HPDE6-E6E7 (cell line): ENCODE measurements at regions not wholly inside any gene's neighbourhood (a gene's known extent, or its start where the extent isn't known, plus 50 kb on each side); places are given as distances from the start of the nearest gene placed in this dataset.

Experiments
- DNase-seq: peaks from one replicate; pipeline ENCODE4 v3.0.0; 2011; ENCODE audit warnings: missing footprints; ENCODE audit errors: extremely low spot score

DNA sequence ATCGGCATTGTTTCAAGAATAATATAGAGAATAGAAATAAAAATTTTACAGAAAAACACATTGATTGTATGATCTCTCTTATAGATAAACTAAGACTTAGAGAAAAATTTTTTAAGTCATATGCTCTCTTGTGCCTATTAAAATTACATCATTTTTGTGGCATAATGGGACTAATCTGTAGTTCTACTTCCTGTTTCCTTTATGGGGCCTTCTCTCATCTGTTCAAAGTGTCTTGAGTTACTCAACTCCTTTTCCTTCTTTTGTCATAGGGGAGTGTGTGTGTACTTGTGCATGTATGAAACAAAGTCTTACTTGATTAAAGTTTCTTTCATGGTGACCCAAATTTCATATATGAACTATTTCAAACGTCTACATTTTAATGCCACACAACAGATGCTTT, 1448.9 kb upstream of the TENM3 start:
- DNase-seq, result no peak

DNA sequence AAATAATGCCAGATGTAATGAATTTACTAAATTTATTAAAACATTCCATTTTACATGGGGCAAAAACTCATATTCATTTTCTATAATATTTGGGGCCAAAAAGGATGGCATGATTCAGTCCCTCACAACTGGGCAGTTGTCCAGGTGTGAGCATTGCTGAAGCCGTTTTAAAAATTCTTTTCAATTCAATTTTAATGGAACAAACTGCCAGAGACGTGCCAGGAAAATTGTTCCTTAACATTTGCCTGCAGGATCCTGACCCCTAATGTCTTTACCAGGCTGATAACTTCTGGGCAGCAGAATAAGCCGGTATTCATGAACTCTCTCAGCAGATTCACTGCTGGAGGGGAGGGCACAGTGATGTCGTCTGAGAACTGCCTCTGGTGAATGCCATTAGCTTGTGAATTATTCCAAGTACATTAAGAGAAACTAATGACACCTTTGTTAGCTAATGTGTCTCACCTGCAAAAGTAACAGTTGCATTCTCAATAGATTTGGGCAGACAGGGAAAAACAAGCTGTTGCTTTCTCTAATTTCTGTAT, 1445.1 kb upstream of the TENM3 start:
- DNase-seq, result no peak

DNA sequence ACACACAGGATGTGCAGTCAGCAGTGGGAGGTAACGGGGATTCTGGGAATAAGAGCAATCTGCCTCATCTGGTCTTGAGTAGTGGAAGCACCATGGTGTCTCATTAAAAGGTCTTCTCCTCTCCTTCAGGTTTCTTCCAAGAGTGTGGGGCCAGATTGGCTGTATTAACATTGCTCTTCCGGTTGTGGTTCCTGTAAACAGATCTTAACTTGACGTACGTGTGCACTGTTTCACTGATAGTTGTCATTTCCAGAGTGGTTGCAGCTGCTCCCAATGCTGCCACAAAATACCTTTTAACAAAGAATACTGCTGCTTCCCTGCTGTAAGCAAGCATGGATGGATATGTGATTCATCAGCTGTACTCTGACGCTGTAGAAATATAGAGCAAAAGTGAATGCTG, 1443.4 kb upstream of the TENM3 start:
- DNase-seq, result no peak

DNA sequence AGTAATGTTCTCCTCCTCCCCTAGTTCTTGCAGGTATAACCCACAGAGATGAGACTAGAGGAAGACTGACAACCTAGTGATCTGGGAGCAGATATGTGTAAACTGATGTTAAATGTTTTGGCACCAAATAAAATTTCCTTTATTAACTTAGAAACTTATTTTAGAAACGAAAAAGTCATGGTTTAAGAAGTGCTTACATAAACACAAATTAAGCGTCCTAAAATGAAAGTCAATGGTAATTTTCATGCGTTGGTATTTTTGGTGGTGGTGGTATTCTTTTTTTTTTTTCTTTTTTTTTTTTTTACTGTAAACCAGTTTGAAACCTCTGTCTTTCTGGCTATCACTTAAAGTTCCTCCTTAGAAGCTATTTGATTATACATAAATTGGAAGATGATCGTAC, 1438.1 kb upstream of the TENM3 start:
- DNase-seq, result no peak

DNA sequence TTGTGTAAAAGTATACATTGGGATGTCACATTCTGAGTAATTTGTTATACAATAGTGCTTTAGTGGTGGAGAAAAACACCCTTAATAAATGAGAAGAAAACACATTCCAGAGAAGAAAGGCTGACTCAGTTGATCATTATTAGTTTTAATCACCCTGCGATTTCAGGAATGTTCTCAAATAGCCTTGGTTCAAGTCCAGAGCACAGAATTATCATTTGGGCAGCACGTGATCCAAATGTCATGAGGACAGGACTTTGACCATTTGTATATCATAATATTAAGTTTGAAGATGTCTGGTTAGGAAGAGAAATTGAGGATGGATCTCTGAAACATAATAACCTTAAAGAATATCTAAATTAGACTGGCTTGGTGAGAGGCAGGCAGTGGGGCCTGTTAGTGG, 1434.3 kb upstream of the TENM3 start:
- DNase-seq, result no peak

DNA sequence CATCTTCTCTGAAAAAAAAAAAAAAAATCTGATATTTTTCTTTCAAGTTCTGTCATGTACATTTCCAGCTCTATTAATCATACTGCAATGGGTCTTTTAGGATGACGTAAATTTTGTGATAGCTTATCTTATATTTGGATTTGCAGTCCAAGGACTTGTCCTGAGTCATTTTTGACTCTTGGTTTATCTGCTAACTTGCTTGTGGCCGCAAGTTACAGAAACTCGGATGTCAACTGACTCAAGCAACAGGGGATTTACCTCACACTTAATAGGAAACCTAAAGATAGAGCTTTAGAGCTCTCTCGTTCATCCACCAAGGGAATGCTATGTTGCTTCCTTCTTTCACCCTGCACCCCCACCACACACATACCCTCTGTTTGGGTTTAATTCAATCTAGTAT, 1433.8 kb upstream of the TENM3 start:
- no peak for DNase-seq

DNA sequence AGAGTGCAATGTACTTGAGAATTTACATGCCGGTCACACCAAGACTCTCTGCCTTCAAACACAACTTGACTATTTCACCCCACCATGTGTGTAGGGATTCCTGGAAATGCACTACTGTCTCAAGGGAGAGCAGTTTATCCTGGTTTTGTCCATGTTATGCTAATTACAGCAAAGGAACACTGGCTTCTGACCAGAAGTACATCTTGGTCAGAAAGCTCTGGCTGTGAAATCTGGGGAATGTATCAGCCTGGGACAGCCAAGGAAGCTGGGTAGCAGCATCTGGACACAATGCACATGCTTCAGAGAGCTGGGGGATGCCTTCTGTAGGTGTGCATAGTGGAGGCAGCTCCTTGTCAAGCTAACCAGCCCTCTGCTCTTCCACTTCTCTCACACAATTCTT, 1432.6 kb upstream of the TENM3 start:
- no peak for DNase-seq

DNA sequence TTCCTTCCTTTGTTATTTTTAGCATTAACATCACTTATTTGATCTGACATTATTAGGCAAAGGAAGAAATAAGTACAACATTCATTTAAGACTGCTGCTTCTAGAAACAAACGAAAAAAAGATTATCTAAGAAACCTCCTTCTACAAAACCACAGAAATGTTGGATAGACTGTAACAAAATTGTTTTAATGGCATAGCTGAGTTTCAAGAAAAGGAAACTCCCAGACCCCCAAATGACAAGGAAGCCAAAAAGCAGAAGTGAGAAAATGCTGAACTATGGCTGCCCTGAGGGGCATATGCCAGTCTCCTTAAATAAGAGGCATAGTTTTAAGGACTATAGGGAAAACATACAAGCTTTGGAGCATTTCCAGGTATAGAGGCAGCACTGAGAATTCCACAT, 1431.6 kb upstream of the TENM3 start:
- no peak for DNase-seq

DNA sequence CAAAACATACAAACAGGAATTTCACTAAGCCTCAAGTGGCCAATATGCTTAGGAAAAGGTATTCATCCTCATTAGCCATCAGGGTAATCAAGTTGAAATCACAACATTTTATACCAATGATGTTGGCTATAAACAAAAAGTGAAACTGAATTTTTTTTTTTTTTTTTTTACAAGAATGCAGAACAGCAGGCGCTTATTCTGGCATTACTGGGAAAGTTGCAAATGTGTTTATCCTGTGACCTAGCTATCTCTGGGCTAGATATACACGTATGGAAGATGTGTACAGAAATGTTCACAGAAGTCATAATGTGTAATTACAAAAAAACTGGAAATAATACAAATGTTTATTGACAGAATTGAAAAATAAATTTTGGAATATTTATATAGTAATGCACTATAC, 1430.4 kb upstream of the TENM3 start:
- no peak for DNase-seq

DNA sequence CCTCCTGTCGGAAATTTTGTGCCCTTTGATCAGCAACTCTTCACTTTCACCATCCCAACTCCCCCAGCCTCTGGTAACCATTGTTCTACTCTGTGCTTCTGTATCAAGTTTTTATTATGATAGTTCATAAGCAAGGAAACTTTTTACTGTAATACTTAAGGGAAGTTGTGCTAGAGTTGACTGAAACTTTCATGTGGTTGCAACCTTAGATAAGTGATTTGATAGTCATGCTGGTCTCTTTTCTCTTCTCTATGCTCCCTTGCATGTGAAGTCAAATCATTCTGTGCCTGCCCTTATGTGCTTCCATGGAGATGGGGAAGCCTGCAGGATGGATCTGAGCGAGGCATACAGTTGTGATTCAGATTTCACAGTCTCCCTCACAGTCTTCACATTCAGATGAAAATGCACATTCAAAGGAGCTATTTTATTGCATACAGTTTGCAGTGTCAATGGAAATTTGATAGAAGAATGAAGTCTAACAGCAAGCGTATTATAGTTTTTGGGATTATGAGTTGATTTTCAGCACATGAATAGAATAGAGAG, 1428.3 kb upstream of the TENM3 start:
- no peak for DNase-seq

DNA sequence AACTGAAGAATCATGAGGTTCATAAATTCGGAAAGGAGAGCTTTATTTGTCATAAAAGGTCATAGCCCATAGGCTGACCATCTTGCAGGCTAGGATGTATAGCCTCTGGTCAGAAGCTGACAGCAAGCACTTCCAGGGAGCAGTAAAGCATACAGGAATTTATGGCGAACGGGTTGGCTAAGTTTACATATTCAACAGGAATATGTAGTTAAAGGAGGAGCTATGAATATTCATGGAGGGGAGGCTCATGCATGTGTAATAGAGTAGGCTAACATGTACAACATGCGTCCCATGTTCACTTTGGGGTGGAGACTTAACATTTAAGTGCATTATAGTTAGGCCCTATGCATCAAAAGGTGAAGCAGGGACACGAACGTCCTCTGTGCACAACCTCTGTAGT, 1425.7 kb upstream of the TENM3 start:
- DNase-seq, result no peak

DNA sequence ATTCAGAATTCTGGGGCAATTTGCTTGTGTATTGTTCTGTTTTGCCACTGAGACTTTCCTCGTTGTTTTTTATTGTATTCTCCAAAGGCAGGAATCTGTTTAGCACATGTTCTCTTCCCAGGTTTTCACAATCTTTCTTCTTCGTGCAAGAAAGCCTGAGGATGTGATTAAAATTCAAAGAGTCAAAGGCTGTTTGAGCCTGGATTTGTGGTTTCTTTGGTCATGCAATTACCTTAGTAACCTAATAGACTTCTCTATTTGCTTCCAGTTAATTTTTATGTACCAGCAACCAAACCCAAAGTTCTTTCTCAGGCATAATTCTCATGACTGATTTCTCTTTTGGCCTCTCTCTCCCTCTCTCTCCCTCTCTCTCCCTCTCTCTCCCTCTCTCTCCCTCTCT, 1420.1 kb upstream of the TENM3 start:
- DNase-seq, result no peak

DNA sequence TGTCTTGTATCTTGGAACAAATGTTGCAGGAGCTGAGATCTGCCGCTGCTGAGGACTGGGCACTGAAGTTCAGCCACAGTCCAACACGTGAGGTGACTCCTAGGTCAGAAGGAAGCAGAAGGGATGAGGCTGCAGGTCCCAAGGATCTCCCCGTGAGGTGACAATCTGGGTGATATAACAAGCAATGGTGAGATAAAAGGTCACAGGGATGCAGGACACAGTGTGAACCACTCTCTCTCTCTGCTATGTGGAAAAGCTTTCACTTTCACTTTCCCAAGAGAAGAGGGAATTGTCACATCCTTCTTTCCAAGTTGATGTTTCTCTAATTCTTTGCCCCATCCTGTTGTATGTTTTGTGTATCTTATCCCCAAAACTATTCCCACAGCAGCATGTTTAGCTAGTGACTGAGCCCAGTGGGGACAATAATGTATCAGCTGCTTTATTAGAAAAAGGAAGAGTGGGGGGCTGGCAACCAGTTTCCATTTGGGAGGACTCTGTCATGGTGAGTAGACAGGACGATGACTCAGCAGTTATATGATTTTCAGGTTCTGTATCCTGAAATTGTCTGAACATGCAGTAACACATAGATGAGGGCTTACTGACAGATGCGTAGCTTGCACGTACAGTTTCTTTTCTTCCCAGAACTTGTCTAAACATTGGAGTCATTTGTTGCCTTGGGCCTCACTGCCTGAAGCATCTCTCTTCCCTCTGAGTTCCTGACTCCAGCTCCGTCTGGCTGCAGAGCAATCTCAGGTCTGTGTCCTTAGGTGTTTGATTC, 1415.8 kb upstream of the TENM3 start:
- DNase-seq, result peak; percentile 77

DNA sequence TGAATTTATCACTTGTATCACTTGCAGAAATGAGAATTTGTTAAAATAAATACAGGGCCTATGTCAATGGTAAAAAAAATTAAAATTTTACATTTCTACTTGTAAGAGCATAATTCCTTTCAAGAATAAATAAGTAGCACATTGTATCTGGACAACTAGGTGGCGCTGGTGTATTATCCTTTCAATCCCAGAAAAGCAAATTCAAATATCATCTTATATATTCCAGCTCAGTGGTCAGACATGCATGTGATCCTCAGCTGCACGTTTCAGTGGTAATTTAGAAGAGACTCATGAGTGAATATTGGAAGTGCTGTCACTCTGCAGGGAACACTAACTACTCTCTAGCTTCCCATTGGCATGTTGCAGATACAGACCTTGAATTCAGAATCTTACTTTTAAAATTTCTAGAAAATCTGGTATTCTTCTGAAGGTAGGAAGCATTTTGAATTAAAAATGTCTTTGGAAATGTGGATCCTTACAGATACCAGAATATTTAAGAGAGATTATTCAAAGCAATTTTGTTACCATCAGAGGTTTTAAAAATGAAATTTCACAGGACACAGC, 1414.7 kb upstream of the TENM3 start:
- no peak for DNase-seq

DNA sequence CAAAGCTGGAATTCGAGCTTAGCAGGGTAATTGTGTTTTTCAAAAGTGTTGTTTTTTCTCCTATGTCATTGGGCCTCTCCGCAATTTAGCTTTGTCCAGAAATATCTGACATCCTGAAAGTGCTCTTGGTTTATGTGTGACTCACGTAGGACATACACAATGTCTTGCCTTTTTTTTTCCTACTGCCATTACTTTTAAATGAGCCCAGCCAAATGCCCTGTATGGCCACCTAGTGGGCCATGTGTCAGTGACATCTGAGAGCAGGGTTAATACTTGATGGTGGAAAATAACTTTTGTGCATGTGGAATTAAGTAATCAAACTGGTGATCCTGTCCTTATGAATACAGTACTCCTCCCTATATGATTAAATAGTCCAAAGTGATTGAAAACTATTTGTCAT, 1411.1 kb upstream of the TENM3 start:
- no peak for DNase-seq

DNA sequence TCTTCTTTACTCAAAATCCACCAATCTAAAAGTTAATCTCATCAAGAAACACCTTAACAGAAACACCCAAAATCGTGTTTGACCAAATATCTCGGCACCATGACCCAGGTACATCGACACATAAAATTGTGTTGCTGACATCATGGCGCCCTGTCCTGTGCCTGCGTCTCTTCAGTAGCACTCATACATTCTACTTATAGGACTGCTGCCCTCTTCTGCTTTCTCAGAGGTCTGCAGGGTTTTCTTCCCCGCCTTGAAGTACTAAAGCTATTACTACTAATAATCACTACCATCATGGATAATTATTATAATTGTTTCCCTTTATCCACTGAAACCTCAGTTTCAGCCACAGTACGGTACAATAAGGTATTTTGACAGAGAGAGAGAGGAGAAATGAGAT, 1403.1 kb upstream of the TENM3 start:
- no peak for DNase-seq

DNA sequence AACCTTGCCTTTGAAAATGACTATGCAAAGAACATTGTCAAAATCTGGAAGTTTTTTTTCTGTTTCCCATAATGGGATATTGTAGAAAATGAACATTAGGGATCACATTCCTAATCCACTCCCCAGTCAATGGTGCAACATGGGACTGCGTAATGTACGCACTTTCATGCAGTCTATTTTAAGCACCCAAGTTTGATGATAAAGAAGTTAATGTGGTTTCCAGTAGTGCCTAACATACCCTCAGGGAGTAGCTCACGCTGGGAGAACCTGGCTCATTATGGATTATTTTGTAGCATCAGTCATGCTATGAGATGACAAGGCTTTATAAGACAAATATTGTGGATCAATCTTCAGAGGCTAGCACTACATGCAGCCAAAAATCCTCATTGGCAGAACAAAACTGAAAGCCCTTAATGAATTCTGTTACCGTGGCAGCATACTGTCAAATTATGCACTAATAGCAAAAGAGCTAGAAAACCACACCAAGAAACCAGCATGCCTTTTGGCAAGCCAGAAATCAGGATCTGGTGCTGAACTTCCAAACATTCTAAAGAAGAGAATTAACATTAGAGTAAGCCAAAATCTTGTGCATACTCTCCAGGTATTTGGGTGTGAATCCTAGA, 1392.8 kb upstream of the TENM3 start:
- DNase-seq, result no peak

DNA sequence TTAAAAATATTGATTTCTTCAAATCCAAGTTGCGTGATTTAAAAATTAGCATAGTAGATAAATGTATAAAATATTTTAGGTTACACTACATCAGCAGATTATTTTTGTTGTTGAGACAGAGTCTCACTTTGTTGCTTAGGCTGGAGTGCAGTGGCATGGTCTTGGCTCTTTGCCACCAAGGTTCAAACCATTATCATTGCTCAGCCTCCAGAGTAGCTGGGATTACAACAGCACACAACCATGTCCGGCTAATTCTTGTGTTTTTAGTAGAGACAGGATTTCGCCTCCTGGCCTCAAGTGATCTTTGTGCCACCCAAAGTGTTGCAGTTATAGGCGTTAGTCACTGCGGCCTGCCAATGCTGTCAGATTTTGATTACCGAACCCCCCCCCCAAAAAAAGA, 1390.5 kb upstream of the TENM3 start:
- no peak for DNase-seq

DNA sequence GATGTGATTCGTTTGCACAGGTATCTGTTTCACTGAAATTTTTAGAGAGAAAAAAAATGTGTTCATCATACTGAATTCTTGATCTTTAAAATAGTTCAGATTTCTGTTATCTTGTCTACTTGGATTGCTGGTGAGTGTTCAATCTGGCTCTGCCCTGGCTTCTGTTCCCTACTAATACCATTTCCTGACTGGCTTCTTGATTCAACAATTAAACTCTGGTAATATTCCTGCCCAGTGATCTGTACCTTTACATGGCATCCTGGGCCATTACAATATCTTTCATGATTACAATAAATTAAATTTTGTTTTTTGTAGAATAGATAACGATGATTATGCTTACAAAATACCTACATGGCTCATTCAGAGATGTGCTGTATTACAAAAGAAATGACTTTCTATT, 1388.0 kb upstream of the TENM3 start:
- DNase-seq, result no peak

DNA sequence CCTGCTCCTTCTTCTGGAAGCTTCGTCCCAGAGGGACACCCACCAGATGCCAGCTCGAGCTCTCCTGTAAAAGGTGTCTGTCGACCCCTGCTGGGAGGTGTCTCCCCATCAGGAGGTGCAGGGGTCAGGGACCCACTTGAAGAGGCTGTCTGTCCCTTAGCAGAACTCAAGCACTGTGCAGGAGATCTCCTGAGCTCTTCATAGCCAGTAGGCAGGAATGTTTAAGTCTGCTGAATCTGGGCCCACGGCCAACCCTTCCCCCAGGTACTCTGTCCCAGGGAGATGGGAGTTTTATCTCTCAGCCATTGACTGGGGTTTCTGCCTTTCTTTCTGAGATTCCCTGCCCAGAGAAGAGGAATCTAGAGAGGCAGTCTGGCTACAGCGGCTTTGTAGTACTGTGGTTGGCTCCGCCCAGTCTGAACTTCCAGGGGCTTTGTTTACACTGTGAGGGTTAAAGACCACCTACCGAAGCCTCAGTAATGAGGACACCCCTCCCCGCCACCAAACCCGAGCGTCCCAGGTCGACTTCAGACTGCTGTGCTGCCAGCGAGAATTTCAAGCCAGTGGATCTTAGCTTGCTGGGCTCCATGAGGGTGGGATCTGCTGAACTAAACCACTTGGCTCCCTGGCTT, 1383.0 kb upstream of the TENM3 start:
- no peak for DNase-seq

DNA sequence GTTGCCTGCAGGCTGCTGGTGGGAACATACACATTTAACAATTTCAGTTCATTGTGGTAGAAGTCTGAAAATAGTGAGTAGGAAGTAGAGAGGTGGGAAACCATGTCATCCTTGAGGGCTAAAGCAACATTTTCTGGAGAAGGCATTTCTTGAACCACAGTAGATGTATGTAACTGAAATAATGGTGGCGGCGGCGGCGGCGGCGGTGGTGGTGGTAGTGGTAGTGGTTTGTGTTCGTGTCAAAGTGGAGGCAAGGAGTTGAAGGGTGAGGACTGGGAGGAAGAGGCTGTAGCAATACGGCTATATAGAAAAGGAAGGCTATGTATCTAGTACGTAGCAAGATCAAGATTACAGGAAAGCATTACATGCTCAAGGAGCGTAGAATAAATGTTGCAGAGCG, 1381.6 kb upstream of the TENM3 start:
- no peak for DNase-seq

DNA sequence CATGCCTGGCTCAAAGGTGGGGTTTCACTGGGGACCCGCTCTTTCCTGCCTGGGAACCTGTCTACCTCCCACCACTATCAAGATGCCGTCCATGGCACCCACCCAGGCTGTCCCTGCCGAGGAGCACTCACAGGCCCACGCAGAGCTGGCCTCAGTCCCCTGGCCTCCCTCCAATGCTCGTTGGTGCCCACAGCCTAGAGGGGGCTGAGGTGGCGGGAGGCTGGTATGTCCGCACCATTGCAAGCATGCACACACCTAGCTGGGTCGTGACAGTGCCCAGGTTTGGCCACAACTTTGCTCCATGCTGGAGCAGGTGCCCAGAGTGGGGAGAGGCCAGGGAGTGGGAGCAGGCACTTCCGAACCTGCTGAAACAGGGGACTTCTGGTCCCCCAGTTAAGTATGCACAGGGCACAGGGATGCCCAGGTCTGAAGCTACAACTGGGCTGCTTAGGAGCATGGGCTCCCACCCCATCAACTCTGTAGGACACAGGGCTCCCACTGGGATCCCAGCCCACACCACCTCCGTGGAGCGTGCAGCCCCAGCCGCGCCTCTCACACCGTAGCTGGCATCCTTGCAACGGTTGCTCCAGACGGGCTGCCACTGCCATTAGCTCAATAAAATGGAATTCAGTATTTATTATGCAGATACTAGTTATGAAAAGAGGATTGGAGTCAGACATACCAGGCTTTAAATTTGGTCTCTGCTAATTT, 1376.1 kb upstream of the TENM3 start:
- no peak for DNase-seq
